NT2/D1 (cell line): ENCODE measurements at regions not wholly inside any gene's neighbourhood (a gene's known extent, or its start where the extent isn't known, plus 50 kb on each side); places are given as distances from the start of the nearest gene placed in this dataset.

Experiments
- SUZ12 ChIP-seq: IDR thresholded peaks from 2 replicates; pipeline ENCODE4 v1.6.1; 2011; ENCODE audit not compliant: insufficient read length, insufficient read depth; ENCODE audit errors: extremely low read depth
- YY1 ChIP-seq: IDR thresholded peaks from 2 replicates; pipeline ENCODE4 v1.6.1; 2011; ENCODE audit not compliant: insufficient read length, insufficient read depth
- ZNF274 ChIP-seq: IDR thresholded peaks from 2 replicates; pipeline ENCODE4 v1.6.1; 2011; ENCODE audit warnings: mild to moderate bottlenecking, low read depth, low read length

- no peak for TF ChIP-seq SUZ12
- no peak for TF ChIP-seq ZNF274
- TF ChIP-seq YY1 = no peak
These were observed 199.6 kb upstream of the IRS2 start for GRCh38 chr13:109985871-109986450.
